SK-N-SH treated with all-trans-retinoic acid at 6 μM for 48 hours (cell line): ENCODE measurements at regions not wholly inside any gene's neighbourhood (a gene's known extent, or its start where the extent isn't known, plus 50 kb on each side); places are given as distances from the start of the nearest gene placed in this dataset.

ENCODE experiments used
- BACH2 ChIP-seq: fragments of 250-450 bp; sonication (Bioruptor Pico); IDR thresholded peaks from 2 replicates; pipeline ENCODE4 v1.9.0; 2021; ENCODE audit warnings: mild to moderate bottlenecking, borderline replicate concordance
- CSDC2 ChIP-seq: fragments of 250-450 bp; sonication (Bioruptor Pico); IDR thresholded peaks from 2 replicates; pipeline ENCODE4 v1.5.0; 2020; ENCODE audit warnings: mild to moderate bottlenecking, moderate library complexity
- PPARA ChIP-seq: fragments of 250-450 bp; sonication (Bioruptor Pico); IDR thresholded peaks from 2 replicates; pipeline ENCODE4 v1.5.0; 2020; ENCODE audit warnings: mild to moderate bottlenecking, borderline replicate concordance
- RARB ChIP-seq: fragments of 250-450 bp; sonication (Bioruptor Pico); IDR thresholded peaks from 2 replicates; pipeline ENCODE4 v1.8.0; 2021; ENCODE audit warnings: mild to moderate bottlenecking, moderate library complexity
- SNAI2 ChIP-seq: fragments of 250-450 bp; sonication (Bioruptor Pico); IDR thresholded peaks from 2 replicates; pipeline ENCODE4 v1.5.0; 2020; ENCODE audit warnings: mild to moderate bottlenecking, moderate library complexity
- TOX ChIP-seq: fragments of 250-450 bp; sonication (Bioruptor Pico); IDR thresholded peaks from 2 replicates; pipeline ENCODE4 v1.8.0; 2021; ENCODE audit warnings: mild to moderate bottlenecking, moderate library complexity, borderline replicate concordance
- ZFP3 ChIP-seq: fragments of 250-450 bp; sonication (Bioruptor Pico); IDR thresholded peaks from 2 replicates; pipeline ENCODE4 v1.5.0; 2020; ENCODE audit warnings: mild to moderate bottlenecking, moderate library complexity
- ZFP30 ChIP-seq: fragments of 450-650 bp; formaldehyde crosslinking; IDR thresholded peaks from 2 replicates; pipeline ENCODE4 v1.5.0; 2022; ENCODE audit warnings: mild to moderate bottlenecking, moderate library complexity
- ZNF565 ChIP-seq: fragments of 450-650 bp; formaldehyde crosslinking; conservative IDR thresholded peaks from 2 replicates; pipeline ENCODE4 v1.5.0; 2020; ENCODE audit warnings: low read depth, mild to moderate bottlenecking, moderate library complexity
- ZNF8 ChIP-seq: fragments of 450-650 bp; formaldehyde crosslinking; IDR thresholded peaks from 2 replicates; pipeline ENCODE4 v1.5.0; 2020; ENCODE audit warnings: mild to moderate bottlenecking, moderate library complexity
- TF ChIP-seq, protein P1 (sequence below): fragments of 250-450 bp; sonication (Bioruptor Pico); IDR thresholded peaks from 2 replicates; pipeline ENCODE4 v1.8.0; 2020; ENCODE audit warnings: mild to moderate bottlenecking, moderate library complexity, borderline replicate concordance
- TF ChIP-seq, protein P2 (sequence below): fragments of 250-450 bp; sonication (Bioruptor Pico); IDR thresholded peaks from 2 replicates; pipeline ENCODE4 v1.5.1; 2020; ENCODE audit warnings: low read depth, mild to moderate bottlenecking, moderate library complexity
- TF ChIP-seq, protein P3 (sequence below): fragments of 250-450 bp; sonication (Bioruptor Pico); IDR thresholded peaks from 2 replicates; pipeline ENCODE4 v1.5.1; 2021; ENCODE audit warnings: mild to moderate bottlenecking, moderate library complexity
- TF ChIP-seq, protein P4 (sequence below): fragments of 250-450 bp; sonication (Bioruptor Pico); IDR thresholded peaks from 2 replicates; pipeline ENCODE4 v1.8.0; 2021; ENCODE audit warnings: low read depth, mild to moderate bottlenecking, moderate library complexity, borderline replicate concordance

DNA sequence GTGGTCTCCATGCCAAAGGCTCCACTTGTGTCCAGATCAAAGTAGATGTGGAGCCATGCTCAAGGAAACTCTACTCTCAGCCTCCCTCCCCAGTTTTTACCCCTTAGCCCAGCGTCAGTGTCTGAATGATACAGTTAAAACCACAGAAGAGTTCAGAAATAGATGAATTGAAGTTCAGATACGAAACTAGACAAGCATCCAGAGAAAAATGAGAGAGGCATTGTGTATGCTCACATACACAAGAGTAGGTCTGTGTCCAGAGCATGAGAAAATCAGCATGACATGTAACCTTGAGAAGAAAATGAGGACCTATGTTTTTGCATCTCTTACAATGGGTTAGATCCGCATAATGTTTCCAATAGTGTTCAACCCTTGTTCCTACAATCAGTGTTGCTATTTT is 612.8 kb upstream of the PKDCC start:
- TF ChIP-seq, protein P1, sequence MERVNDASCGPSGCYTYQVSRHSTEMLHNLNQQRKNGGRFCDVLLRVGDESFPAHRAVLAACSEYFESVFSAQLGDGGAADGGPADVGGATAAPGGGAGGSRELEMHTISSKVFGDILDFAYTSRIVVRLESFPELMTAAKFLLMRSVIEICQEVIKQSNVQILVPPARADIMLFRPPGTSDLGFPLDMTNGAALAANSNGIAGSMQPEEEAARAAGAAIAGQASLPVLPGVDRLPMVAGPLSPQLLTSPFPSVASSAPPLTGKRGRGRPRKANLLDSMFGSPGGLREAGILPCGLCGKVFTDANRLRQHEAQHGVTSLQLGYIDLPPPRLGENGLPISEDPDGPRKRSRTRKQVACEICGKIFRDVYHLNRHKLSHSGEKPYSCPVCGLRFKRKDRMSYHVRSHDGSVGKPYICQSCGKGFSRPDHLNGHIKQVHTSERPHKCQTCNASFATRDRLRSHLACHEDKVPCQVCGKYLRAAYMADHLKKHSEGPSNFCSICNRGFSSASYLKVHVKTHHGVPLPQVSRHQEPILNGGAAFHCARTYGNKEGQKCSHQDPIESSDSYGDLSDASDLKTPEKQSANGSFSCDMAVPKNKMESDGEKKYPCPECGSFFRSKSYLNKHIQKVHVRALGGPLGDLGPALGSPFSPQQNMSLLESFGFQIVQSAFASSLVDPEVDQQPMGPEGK (CRISPR knock-in tag): no peak
- TF ChIP-seq CSDC2 (CRISPR knock-in tag): no peak
- no peak for TF ChIP-seq BACH2 (CRISPR knock-in tag)
- TF ChIP-seq ZNF565 (CRISPR knock-in tag): no peak
- TF ChIP-seq SNAI2 (CRISPR knock-in tag): no peak
- TF ChIP-seq ZFP3 (CRISPR knock-in tag): no peak
- TF ChIP-seq, protein P2, sequence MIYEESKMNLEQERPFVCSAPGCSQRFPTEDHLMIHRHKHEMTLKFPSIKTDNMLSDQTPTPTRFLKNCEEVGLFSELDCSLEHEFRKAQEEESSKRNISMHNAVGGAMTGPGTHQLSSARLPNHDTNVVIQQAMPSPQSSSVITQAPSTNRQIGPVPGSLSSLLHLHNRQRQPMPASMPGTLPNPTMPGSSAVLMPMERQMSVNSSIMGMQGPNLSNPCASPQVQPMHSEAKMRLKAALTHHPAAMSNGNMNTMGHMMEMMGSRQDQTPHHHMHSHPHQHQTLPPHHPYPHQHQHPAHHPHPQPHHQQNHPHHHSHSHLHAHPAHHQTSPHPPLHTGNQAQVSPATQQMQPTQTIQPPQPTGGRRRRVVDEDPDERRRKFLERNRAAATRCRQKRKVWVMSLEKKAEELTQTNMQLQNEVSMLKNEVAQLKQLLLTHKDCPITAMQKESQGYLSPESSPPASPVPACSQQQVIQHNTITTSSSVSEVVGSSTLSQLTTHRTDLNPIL (CRISPR knock-in tag): no peak
- TF ChIP-seq, protein P3, sequence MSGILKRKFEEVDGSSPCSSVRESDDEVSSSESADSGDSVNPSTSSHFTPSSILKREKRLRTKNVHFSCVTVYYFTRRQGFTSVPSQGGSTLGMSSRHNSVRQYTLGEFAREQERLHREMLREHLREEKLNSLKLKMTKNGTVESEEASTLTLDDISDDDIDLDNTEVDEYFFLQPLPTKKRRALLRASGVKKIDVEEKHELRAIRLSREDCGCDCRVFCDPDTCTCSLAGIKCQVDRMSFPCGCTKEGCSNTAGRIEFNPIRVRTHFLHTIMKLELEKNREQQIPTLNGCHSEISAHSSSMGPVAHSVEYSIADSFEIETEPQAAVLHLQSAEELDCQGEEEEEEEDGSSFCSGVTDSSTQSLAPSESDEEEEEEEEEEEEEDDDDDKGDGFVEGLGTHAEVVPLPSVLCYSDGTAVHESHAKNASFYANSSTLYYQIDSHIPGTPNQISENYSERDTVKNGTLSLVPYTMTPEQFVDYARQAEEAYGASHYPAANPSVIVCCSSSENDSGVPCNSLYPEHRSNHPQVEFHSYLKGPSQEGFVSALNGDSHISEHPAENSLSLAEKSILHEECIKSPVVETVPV (CRISPR knock-in tag): no peak
- TF ChIP-seq PPARA (CRISPR knock-in tag): no peak
- TF ChIP-seq RARB: no peak
- TF ChIP-seq ZNF8: no peak
- TF ChIP-seq TOX (CRISPR knock-in tag): no peak
- TF ChIP-seq, protein P4, sequence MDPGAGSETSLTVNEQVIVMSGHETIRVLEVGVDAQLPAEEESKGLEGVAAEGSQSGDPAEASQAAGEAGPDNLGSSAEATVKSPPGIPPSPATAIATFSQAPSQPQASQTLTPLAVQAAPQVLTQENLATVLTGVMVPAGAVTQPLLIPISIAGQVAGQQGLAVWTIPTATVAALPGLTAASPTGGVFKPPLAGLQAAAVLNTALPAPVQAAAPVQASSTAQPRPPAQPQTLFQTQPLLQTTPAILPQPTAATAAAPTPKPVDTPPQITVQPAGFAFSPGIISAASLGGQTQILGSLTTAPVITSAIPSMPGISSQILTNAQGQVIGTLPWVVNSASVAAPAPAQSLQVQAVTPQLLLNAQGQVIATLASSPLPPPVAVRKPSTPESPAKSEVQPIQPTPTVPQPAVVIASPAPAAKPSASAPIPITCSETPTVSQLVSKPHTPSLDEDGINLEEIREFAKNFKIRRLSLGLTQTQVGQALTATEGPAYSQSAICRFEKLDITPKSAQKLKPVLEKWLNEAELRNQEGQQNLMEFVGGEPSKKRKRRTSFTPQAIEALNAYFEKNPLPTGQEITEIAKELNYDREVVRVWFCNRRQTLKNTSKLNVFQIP (CRISPR knock-in tag): no peak
- no peak for TF ChIP-seq ZFP30 (CRISPR knock-in tag)
